ENCODE measurements at regions not wholly inside any gene's neighbourhood (a gene's known extent, or its start where the extent isn't known, plus 50 kb on each side); places are given as distances from the start of the nearest gene placed in this dataset.

DNA sequence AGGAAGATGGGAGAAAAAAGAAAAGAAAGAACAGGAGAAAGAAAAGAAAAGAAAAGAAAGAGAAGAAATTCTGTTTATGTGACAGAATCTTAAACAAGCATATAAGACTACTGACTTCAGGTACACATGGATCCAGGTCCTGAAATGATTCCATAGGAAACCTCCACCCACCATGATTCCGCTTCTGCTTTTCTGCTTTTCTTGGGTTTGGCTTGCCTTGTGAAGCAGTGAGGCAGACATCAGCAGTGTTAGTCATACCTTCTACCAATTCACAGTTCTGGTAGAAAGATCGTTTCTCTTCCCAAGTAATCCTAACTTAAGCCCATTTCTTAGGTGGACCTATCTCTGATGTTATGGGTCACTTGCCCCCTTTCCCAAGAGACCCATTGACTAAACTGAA is 660.1 kb upstream of the RBFOX1 start:
- DNase-seq (ENCODE audit: low spot score): no peak

DNA sequence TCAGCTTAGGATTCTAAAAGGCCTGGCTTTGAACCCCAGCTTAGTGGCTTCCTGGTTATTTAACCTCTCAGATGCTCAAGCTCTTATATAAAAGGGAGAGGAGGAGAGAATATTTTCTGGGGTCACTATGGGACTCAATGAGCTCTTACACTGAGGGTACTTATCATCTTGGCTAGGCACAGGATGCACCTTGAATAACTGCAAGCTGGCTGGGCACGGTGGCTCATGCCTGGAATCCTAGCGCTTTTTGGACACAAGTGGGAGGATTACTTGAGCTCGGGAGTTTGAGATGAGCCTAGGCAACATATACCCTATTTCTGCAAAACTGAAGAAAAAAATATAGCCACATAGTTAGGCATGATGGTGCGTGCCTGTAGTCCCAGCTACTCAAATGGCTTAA is 665.3 kb upstream of the RBFOX1 start:
- no peak for DNase-seq (ENCODE audit: low spot score)

DNA sequence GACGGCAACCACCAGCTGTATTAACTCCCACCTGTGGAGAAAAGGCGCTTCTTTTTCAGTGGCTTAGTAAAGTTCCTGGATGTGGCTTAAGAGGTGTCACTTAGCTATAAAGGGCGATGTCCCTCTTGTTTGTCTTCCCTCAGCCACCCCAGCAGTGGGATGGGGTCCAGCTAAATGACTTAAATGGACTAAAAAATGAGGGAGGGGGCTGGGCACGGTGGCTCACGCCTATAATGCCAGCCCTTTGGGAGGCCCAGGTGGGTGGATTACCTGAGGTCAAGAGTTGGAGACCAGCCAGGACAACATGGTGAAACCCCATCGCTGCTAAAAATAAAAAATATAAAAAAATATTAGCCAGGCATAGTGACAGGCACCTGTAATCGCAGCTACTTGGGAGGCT is 667.5 kb upstream of the RBFOX1 start:
- DNase-seq (ENCODE audit: low spot score): no peak

DNA sequence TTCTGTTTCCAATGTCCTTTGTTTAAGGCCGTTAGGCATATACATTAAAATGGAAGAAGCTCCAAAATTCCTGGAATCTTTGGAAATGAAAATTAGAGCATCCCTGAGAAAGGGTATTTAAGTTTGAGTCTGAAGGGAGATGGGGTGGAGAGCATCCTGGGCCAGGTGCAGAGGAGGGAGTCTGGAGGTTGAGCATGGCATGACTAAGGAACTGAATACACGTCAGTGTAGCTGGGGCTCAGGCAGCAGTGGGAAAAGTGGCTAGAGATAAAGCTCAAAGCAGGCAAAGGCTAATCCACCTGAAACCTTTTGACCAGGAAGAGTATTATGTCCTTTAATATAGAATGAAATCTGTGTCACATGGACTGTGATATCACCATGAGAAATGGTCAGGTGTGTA is 669.0 kb upstream of the RBFOX1 start:
- no peak for DNase-seq (ENCODE audit: low spot score)

DNA sequence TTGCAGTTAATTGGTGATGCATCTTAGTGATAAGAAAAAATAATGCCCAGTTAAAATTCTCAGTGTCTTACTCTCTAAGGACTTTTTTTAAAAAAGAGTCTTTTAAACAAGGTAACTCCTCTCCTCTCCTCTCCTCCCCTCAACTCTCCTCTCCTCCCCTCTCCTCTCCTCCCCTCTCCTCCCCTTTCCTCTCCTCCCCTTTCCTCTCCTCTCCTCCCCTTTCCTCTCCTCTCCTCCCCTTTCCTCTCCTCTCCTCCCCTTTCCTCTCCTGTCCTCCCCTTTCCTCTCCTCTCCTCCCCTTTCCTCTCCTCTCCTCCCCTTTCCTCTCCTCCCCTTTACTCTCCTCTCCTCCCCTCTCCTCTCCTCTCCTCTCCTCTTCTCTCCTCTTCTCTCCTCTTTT is 675.9 kb upstream of the RBFOX1 start:
- DNase-seq (ENCODE audit: low spot score): no peak

DNA sequence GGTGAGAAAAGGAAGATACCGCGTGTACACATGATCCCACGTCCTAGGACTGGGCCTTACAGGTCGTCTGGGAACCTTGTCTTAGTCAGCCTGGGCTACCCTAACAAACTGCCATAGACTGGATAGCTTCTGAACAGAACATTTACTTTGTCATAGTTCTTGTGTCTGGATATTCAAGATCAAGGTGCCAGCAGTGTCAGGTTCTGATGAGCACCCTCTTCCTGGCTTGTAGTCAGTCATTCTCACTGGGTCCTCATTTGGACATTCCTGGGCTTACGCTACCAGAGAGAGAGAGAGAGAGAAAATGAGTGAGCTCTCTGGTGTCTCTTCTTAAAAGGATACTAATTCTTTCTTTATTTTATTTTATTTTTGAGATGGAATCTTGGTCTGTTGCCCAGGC is 685.8 kb upstream of the RBFOX1 start:
- no peak for DNase-seq (ENCODE audit: low spot score)

DNA sequence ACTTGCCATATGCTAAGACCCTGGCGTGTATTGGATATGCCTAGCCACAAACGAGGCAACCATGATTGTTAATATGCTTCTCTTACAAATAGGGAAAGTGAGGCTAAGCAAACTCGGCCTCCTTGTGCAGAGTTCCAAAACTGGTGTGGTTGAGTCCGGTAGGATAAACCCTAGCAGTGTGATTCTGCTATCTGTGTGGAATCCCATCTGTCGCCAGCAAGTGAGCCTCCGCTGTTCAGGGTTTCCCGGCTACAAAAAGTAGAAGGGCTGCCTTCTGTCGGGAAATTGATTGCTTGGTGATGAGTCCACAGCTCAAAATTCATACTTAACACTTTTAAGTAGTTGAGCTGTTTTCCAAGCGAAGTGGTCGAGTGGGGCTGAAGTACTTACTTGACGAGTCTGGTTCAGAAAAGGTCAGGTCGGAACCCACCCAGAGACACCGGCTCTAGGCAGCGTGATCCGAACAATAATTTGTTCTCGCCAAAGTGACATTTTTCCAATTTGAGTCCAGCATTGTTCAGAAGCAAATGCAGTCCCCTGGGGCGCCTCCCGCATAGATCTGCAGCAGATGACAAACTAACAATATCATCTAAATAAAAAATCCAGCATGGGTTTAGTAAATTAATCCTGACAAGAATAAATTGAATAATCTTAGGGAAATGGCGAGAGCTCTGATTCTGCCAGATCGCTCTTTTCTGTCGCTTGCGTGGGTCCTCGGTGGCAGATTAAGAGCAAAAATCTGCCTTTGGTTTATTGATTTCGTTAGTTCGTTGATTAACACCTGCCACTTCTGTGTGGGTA is 686.7 kb upstream of the RBFOX1 start:
- no peak for DNase-seq (ENCODE audit: low spot score)

DNA sequence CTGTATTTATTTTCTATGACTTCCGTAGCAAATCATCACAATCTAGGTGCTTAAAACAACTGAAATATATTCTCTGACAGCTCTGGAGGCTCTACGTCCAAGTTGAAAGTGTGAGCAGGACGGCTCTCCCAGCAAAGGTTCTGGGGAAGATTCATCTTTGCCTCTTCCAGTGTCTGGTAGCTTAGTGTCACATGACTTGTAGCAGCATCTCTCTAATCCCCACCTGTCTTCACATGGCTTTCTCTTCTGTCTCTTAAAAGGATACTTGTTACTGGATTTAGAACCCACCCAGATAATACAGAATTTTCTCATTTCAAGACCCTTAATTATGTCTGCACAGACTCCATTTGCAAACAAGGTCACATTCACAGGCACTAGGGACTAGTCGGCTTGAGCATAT is 687.7 kb upstream of the RBFOX1 start:
- DNase-seq (ENCODE audit: low spot score): no peak

DNA sequence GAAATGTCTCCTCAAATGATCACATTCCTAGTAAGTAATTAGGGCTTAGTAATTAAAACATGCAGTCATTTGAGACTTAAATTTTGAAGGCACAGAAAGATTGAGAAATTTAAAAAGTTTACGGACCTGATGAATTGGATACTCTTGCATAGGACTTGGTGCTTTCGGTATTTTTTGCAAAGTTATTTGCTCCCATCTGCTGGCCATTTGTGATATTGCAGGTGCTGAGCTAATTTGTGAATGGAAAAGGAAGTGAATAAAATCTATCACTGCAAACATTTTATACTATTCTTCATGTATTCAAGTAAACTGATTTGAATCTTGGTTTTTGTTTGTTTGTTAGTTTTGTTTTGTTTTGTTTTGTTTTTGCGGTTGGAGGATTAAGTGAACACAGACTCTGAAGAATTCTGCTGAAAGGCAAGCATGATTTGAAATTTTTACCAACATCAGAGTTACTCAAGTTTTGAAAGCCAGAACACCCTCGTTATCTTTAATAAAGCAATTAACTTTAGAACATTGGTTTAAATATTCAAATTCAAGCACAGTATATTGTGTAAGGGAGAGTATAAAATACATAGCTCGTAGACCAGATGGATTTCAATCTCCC is 689.5 kb upstream of the RBFOX1 start:
- DNase-seq (ENCODE audit: low spot score): no peak

DNA sequence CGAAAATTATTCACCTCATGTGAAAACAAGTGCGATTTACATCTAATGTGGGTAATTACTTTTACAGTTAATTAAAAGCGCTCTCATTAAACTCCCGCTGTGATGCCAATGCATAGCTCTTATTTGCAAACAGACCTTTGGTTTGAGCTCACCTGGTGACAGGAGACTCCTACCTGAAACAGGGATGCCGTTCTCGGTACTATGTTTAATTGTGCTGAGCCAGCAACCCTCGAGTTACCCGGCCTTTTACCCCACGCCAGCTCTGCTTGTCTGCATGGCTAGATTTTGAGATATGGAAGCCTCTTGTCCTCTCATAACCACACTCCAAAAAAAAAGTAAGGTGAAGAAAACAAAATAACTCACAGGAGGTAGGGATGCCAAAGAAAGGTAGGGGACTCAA is 690.4 kb upstream of the RBFOX1 start:
- DNase-seq (ENCODE audit: low spot score): no peak

DNA sequence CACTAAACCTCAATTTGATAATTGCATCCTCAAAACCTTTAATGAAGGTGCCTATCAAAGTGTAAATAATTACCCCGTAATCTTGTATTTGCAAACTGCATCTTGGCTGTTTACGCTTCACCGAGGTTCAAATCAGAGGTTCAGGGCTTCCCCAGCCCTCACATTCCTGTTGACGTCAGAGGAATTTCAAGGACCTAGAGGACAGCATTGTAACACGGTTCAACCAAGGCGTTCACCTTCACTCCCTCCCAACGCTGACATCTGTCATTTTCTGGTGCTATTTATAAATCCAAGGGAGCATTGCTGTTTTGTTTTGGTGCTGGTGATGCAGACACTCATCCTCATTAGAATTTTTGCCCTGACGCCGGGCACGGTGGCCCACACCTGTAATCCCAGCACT is 691.6 kb upstream of the RBFOX1 start:
- DNase-seq (ENCODE audit: low spot score): no peak

DNA sequence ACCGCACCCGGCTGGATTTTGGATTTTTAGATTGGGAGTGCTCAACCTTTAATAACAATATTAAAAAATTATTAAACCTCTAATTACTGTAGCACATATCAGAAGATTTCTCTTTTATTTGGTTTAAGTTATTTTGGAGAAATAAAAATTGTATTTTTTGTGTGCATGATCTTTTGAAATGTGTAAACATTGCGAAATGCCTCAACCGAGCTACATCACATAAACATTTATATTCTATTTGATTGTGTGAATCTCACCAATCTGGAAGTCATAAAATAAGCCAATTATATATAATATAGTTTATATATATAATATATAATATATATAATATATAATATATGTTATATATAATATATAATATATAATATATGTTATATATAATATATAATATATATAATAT is 696.2 kb upstream of the RBFOX1 start:
- no peak for DNase-seq (ENCODE audit: low spot score)

DNA sequence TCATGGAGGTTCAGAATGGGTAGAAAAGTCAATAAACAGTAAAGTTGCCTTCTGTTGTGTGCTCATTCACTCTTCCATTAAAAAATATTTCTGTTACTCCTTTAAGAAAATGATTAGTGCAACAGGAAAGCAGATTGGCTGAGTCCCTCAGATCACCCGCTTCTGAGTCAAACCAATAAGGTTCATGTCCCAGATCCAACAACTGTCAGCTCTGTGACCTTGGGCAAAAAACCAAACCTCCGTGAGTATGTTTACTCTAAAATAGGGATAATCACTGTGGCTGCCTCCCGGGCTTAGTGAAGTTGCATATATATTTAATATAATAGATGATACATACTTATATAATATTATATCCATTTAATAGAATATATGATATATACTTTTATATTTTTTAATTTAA is 698.5 kb upstream of the RBFOX1 start:
- DNase-seq (ENCODE audit: low spot score): no peak

DNA sequence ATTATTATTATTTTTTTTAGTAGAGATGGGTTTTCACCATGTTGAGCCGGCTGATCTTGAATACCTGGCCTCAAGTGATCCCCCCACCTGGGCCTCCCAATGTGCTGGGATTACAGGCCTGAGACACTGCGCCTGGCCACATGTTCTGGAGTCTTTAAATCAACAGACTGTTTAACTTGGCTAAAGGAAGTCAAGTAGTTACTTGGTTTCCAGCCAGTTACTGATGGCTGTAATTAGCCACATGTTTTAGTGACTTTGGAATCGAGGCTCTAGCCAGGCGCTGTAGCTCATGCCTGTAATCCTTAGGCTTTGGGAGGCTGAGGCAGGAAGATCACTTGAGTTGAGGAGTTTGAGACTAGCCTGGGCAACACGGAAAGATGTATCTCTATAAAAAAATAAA is 699.2 kb upstream of the RBFOX1 start:
- DNase-seq (ENCODE audit: low spot score): no peak

DNA sequence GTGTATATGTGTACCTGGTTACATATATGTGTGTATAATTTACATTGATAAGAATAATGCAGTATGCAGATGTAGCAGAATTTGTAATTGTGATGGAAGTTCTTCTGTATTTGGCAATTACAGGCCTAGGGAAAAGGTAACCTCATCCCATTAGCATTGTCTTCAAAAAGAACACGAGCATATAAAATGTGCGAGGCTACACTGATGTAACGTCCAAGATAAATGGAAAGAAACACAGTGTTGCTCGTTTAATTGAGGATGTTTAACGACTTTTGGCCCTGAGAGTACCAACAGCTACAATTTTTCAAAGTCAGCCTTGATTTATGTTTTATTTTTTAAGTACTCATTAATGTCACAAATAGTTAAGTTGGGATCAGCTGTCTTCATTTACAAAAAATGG is 703.5 kb upstream of the RBFOX1 start:
- no peak for DNase-seq (ENCODE audit: low spot score)

DNA sequence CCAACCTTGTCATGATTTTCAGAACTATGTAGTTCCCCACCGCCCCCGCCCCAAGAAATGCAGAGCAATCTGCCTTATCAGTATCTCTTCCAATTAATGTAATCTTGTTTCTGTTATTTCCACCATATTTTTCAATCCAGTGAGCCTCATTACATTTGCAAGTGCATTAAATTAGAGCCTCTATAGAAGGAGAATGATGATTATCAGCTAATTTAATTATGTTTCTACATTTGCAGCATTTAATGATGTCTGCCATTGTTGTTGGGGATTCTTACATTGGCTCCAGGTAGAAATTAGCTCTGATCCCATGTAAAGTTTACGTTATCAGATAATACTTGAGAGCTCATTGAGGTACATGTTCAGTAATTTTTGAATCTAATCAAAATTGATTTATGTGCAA is 707.0 kb upstream of the RBFOX1 start:
- DNase-seq (ENCODE audit: low spot score): no peak

DNA sequence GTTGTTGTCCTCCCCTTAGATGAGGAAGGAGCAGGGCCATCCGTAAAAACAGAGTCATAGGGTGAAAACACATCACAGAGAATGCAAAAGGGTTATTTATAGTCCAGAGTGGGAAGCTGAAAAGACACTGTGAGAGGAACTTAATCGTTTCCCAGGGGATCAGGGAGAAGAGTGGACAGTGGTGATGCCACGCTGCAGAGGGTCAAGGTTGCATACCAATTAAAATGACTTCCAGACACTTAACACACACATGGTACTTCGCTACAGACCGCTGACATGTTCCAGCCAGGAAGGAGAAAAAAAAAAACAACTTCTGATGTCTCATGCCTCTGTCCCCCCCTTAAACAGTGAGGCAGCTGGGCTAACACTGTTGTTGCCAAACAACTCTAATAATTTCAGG is 713.8 kb upstream of the RBFOX1 start:
- no peak for DNase-seq (ENCODE audit: low spot score)

DNA sequence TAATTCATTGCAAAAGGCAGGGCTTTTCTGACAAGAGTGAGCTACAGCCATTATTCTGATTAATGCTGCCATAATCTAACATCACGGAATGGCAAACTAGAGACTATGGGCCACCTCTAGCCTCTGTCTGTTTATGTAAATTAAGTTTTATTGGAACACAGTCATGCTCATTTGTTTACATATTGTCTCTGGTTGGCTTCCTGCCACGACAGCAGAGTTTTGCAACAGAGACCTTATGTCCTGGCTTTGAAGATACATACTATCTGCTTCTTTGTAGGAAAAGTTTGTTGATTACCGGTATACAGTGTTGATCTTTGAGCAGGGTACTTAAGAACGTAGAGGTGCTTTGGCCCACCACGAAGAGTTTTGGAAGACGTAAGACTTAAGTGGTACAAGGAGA is 715.9 kb upstream of the RBFOX1 start:
- DNase-seq (ENCODE audit: low spot score): no peak

DNA sequence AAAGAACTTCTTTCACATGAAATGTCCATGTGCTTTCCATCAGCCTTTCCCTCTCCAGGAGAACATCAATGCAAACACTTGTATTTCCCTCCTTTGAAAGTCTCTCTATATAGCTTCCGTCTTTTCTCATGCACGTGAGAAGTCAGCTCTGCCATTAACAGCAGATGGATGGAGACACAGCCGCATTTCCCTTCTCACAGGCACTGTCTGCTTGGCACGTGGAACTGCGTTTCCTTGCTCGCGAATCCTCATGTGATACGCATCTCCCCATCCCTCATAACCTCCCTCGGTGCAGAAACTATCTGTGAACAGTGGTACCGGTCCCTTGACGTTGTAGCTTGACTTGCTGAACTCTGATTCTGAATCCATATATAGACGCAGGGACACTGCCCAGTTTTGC is 717.0 kb upstream of the RBFOX1 start:
- no peak for DNase-seq (ENCODE audit: low spot score)

DNA sequence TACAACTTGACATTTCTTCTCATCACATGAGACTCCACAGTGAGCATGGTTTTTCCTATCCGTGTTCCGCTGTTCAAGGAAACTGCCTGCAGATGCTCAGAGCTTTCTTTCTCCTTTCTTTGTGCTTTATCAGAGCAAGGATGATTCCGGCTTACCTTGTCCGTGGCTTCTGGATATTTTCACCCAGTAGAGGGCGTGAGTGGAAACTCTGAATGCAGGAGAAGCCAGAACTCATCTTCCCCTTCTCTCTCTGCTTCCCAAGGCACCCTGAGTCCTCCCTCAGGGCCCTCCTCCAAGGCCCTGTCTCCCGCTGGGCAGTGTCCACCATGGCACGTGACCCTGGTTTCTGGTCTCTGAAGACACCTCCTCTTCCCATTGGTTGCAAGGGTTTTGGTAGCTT is 721.1 kb upstream of the RBFOX1 start:
- DNase-seq (ENCODE audit: low spot score): no peak

DNA sequence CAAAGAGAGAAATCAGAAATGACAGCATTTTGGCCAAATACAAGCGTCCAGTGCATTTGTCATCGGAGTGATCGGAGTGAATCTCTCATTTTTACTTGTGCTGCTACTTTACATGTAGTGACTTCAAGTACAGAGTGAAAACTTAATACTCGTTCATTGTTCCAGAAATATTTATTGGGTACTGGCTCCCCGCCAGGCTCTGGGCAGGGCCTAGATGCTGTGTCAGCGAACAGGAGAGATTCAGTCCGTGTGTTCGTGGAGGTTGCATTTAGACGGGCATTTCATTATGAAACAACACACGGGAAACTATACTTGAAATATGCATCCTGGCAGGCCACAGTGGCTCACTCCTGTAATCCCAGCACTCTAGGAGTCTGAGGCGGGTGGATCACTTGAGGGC is 727.2 kb upstream of the RBFOX1 start:
- DNase-seq (ENCODE audit: low spot score): no peak

DNA sequence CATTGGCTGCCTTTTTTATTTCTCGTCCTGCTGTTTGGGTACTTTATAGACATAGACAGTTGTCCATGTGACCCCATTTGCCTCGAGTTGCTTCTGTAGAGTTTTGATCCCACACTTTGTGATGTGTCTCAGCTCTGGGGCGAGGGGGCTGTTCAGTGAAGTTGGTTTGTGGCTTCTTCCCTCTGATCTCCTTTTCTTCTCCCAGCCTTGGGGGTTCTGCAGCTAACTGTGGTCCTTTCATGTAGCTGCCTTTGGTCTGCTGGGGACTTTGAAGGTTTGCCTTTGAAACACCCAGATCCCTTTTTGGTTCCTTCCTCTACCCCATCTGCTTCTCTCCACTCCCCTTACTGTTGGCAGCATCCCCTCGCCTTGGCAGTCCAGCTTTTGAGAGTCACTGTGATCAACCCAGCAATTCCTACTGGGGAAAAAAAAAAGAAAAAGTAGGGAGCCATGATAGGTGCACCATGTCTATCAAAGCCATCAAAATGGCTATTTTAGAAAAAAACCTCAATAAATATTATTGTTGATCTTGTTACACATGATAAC is 728.8 kb upstream of the RBFOX1 start:
- no peak for DNase-seq (ENCODE audit: low spot score)

DNA sequence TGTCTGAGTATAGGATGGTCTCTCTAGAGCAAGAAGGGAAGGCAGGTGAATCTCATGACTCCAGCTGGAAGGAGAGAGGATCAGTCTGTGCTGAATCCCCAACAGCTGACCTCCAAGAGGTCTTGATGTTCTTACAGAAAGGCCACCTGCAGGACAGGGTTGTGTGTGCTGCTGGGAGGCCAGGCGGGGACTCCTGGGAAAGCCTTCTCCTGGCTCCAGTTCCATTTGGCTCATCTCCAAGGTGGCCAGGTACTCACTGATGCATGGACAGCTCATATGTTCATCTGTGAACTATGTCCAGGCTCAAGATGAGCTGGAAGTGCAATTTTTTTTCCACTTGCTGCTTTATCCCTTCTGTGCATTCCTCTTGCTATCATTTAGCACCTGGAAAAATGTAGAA is 730.2 kb upstream of the RBFOX1 start:
- DNase-seq (ENCODE audit: low spot score): no peak

DNA sequence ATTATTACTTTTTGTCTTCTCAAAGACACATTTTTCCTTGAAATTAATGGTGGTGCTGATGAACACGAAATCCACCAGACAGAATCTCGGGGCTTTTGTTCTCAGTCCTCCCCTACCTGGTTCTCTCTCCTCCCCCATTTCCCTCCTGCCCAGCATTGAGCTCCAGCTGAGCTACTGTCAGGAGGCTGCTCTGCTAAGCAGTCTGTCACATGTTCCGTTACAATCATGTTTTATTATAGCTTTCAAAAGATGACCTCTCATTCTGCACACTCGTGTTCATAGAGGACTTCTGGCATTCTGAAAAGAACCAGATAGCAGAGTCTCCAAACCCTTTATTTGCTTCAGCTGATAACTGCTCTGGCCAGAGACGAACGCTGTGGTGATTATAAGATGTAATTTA is 732.5 kb upstream of the RBFOX1 start:
- no peak for DNase-seq (ENCODE audit: low spot score)

Measured in HT-29 (cell line).